Lung (tissue), 11 donors: ENCODE measurements at regions not wholly inside any gene's neighbourhood (a gene's known extent, or its start where the extent isn't known, plus 50 kb on each side); places are given as distances from the start of the nearest gene placed in this dataset.

Source experiments
- ATAC-seq: fragments of 200-7000 bp; cut with Tn5 transposase; one replicate; pipeline ENCODE4 v1.9.1; 2020; ENCODE audit warnings: moderate number of reproducible peaks; ENCODE audit not compliant: insufficient read depth, low FRiP score
- DNase-seq, 3 donors: peaks; one replicate each; pipeline ENCODE4 v3.0.0-alpha.2; 2013 to 2017
- H3K27ac ChIP-seq, 2 donors: one replicate each; pipeline ENCODE4 v1.5.1; 2013; ENCODE audit warnings: mild to moderate bottlenecking in 2 of 2, moderate library complexity in 2 of 2, control low read depth in 1 of 2, inconsistent platforms in 1 of 2, low read depth in 1 of 2, low read length in 1 of 2
- H3K27me3 ChIP-seq, 3 donors: one replicate each; pipeline ENCODE4 v1.5.1; 2013; ENCODE audit warnings: low read length in 2 of 3; ENCODE audit not compliant: control insufficient read depth in 3 of 3, insufficient read depth in 3 of 3
- H3K36me3 ChIP-seq, 4 donors: one replicate each; pipeline ENCODE4 v1.5.1; 2013; ENCODE audit warnings: low read length in 4 of 4, mild to moderate bottlenecking in 1 of 4, moderate library complexity in 1 of 4; ENCODE audit not compliant: control insufficient read depth in 4 of 4, insufficient read depth in 4 of 4
- H3K4me1 ChIP-seq, 5 donors: one replicate each; pipeline ENCODE4 v1.5.1; 2013; ENCODE audit warnings: low read length in 5 of 5, mild to moderate bottlenecking in 2 of 5, moderate library complexity in 1 of 5; ENCODE audit not compliant: control insufficient read depth in 5 of 5, insufficient read depth in 5 of 5
- H3K4me3 ChIP-seq: one replicate; pipeline ENCODE4 v1.5.1; 2013; ENCODE audit warnings: mild to moderate bottlenecking, control low read depth, moderate library complexity
- H3K9ac ChIP-seq, 2 donors: one replicate each; pipeline ENCODE4 v1.5.1; 2013; ENCODE audit warnings: low read length in 2 of 2, control low read depth in 1 of 2; ENCODE audit not compliant: insufficient read depth in 1 of 2
- H3K9me3 ChIP-seq, 4 donors: one replicate each; pipeline ENCODE4 v1.5.1; 2013; ENCODE audit warnings: low read length in 3 of 4, mild to moderate bottlenecking in 1 of 4, moderate library complexity in 1 of 4; ENCODE audit not compliant: control insufficient read depth in 4 of 4, insufficient read depth in 3 of 4
- WGBS, 2 donors: extraction: QIAGEN DNeasy Blood & Tissue Kit; methylation state at CpG; one replicate each; pipeline ENCODE4 v1.1.7; 2013; 5-methylcytosine and 5-hydroxymethylcytosine counted together
- TF ChIP-seq, protein P1 (sequence below): IDR thresholded peaks from 2 replicates; pipeline ENCODE4 v1.5.1; 2012; ENCODE audit warnings: mild to moderate bottlenecking; ENCODE audit errors: control extremely low read depth, extremely low read depth
- donor health status: control.
- donor health status: control.
- donor health status: Bipolar disorder and iron deficiency.
- donor health status: healthy.
- donor health status: DM: yes; HTN: yes; CAD: no.

DNA sequence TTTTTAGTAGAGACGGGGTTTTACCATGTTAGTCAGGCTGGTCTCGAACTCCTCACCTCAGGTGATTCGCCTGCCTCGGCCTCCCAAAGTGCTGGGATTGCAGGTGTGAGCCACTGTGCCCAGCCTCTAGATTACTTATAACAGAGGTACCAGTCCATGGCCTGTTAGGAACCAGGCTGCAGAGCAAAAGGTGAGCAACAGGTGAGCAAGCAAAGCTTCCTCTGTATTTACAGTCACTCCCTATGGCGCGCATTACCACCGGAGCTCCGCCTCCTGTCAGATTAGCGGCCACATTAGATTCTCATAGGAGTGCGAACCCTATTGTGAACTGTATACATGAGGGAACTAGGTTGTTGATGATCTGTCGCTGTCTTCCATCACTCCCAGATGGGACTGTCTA, 178.0 kb upstream of the SALL4 start:
- no peak for ATAC-seq
- H3K4me3 ChIP-seq, result no peak overlapping the region
- peaks cover 0 to 5% (median 0%) of the 10 kb centered on the region in 4 donors for H3K9me3 ChIP-seq
- no peak overlapping the region for H3K27ac ChIP-seq
- peaks cover 0 to 8% (median 0%) of the 10 kb centered on the region in 5 donors for H3K4me1 ChIP-seq
- no peak for DNase-seq
- TF ChIP-seq, protein P1, sequence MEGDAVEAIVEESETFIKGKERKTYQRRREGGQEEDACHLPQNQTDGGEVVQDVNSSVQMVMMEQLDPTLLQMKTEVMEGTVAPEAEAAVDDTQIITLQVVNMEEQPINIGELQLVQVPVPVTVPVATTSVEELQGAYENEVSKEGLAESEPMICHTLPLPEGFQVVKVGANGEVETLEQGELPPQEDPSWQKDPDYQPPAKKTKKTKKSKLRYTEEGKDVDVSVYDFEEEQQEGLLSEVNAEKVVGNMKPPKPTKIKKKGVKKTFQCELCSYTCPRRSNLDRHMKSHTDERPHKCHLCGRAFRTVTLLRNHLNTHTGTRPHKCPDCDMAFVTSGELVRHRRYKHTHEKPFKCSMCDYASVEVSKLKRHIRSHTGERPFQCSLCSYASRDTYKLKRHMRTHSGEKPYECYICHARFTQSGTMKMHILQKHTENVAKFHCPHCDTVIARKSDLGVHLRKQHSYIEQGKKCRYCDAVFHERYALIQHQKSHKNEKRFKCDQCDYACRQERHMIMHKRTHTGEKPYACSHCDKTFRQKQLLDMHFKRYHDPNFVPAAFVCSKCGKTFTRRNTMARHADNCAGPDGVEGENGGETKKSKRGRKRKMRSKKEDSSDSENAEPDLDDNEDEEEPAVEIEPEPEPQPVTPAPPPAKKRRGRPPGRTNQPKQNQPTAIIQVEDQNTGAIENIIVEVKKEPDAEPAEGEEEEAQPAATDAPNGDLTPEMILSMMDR, result no peak
- H3K9ac ChIP-seq, result no peak overlapping the region
- no peaks in the 10 kb centered on the region for H3K36me3 ChIP-seq
- H3K27me3 ChIP-seq, result no peaks in the 10 kb centered on the region
- 97 to 99% methylated on average over 11 of the region's 11 CpGs for WGBS, 2 donors

DNA sequence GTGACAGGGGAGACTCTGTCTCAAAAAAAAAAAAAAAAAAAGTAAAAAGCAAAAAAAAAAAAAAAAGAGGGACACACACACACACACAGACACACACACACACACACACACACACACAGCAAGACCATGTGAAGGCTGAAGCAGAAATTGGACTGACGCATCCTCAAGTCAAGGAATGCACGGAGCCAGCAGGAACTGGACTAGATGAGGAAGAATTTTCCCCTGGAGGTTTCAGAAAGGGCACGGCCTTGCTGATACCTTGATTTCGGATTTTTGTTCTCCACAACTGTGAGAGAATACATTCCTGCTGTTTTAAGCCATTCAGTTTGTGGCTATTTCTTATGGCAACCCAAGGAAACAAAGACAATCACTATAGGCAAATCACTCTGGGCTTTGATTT, 176.9 kb upstream of the SALL4 start:
- Histone ChIP-seq H3K9me3 (peaks cover 0 to 5% (median 0%) of the 10 kb centered on the region in 4 donors), H3K9ac (no peak overlapping the region), H3K36me3 (no peaks in the 10 kb centered on the region), H3K4me1 (no peaks in the 10 kb centered on the region), H3K4me3 (no peak overlapping the region), H3K27me3 (no peaks in the 10 kb centered on the region), H3K27ac (no peak overlapping the region)
- no peak for DNase-seq
- ATAC-seq, result no peak
- TF ChIP-seq, protein P1, result no peak
- 93 to 95% methylated on average over 4 of the region's 4 CpGs for WGBS, 2 donors

DNA sequence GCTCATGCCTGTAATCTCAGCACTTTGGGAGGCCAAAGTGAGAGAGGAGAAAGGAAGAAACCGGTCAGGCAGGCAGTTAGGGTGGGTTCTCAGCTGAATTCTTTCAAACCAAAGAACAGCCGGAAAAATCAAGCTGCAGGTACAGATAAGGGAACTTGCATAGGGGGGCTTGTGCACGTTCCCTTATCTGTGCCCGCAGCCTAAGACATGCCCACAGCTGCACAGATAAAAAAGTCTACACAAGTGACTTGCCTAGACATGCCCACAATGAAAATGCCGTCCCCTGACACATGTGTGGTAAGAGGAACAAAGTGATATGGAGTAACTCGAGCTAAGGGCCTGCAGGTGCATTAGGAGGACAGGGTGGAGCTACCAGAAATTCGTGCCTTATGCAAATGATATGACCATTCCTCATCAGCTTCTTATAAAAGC, 175.8 kb upstream of the SALL4 start:
- Histone ChIP-seq H3K9ac (no peak overlapping the region), H3K9me3 (peaks cover 0 to 5% (median 0%) of the 10 kb centered on the region in 4 donors), H3K27ac (no peak overlapping the region), H3K36me3 (no peaks in the 10 kb centered on the region), H3K27me3 (no peaks in the 10 kb centered on the region), H3K4me1 (no peaks in the 10 kb centered on the region), H3K4me3 (no peak overlapping the region)
- TF ChIP-seq, protein P1, result no peak
- ATAC-seq (no peak), DNase-seq (no peak)
- 78 to 79% methylated on average over 7 of the region's 7 CpGs for WGBS, 2 donors

DNA sequence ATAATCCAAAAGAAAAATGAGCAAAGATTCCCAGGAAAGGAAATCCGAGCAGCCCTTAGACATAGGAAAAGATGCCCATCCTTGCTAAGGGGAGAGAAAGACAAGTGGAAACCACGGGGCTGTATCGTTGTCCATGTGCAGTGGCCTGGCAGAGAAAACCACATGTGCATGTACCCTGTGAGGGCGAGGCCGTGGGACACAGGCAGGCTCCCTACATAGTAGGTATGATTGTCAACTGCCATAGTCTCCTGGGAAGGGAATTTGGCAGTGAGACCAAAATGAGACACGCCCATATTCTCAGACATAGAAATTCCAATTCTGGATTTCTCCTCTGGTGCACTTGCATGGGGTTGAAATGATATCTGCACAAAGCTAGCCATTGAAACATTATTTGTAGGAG, 169.7 kb upstream of the SALL4 start:
- H3K27ac ChIP-seq, result no peak overlapping the region
- TF ChIP-seq, protein P1, result no peak
- ATAC-seq (no peak), DNase-seq (no peak)
- H3K9me3 ChIP-seq, result no peaks in the 10 kb centered on the region
- H3K4me3 ChIP-seq, result no peak overlapping the region
- H3K27me3 ChIP-seq, result no peaks in the 10 kb centered on the region
- no peak overlapping the region for H3K9ac ChIP-seq
- H3K4me1 ChIP-seq, result no peaks in the 10 kb centered on the region
- 85 to 92% methylated on average over 6 of the region's 6 CpGs for WGBS, 2 donors
- H3K36me3 ChIP-seq, result no peaks in the 10 kb centered on the region
